ENCODE measurements at regions not wholly inside any gene's neighbourhood (a gene's known extent, or its start where the extent isn't known, plus 50 kb on each side); places are given as distances from the start of the nearest gene placed in this dataset.

- no peak for TF ChIP-seq TSHZ2 (CRISPR knock-in tag; IDR thresholded peaks at IDR 0.05)
- TF ChIP-seq RARB (CRISPR knock-in tag; IDR thresholded peaks at IDR 0.05), result no peak
- no peak for TF ChIP-seq GLIS3 (CRISPR knock-in tag; IDR thresholded peaks at IDR 0.05)
- no peak for TF ChIP-seq TOX (CRISPR knock-in tag; IDR thresholded peaks at IDR 0.05; ENCODE audit: borderline replicate concordance)
Observed at GRCh38 chr17:72264682-72265405, 144.0 kb downstream of the SOX9 start (continued).

- no peak for ATAC-seq
- TF ChIP-seq SNAI2 (CRISPR knock-in tag; IDR thresholded peaks at IDR 0.05) (no peak), TOX (CRISPR knock-in tag; IDR thresholded peaks at IDR 0.05; ENCODE audit: borderline replicate concordance) (no peak), CREB5 (CRISPR knock-in tag; IDR thresholded peaks at IDR 0.05; ENCODE audit: low read depth) (no peak), TCF4 (CRISPR knock-in tag; IDR thresholded peaks at IDR 0.05; ENCODE audit: borderline replicate concordance) (no peak), RARB (CRISPR knock-in tag; IDR thresholded peaks at IDR 0.05) (no peak)
Observed at GRCh38 chr17:72266112-72266775, 145.4 kb downstream of the SOX9 start.

GRCh38 chr17:72267601-72268000 is 146.8 kb downstream of the SOX9 start:
- TF ChIP-seq BACH2 (CRISPR knock-in tag; IDR thresholded peaks at IDR 0.05; ENCODE audit: borderline replicate concordance) (no peak), TCF4 (CRISPR knock-in tag; IDR thresholded peaks at IDR 0.05; ENCODE audit: borderline replicate concordance) (no peak)
- ATAC-seq, result no peak

- ATAC-seq, result no peak
- TF ChIP-seq TCF4 (CRISPR knock-in tag; IDR thresholded peaks at IDR 0.05; ENCODE audit: borderline replicate concordance) (no peak), SNAI2 (CRISPR knock-in tag; IDR thresholded peaks at IDR 0.05) (no peak), PPARA (CRISPR knock-in tag; IDR thresholded peaks at IDR 0.05; ENCODE audit: borderline replicate concordance) (no peak), TOX (CRISPR knock-in tag; IDR thresholded peaks at IDR 0.05; ENCODE audit: borderline replicate concordance) (no peak), ZNF70 (CRISPR knock-in tag; IDR thresholded peaks at IDR 0.05) (no peak), BACH2 (CRISPR knock-in tag; IDR thresholded peaks at IDR 0.05; ENCODE audit: borderline replicate concordance) (no peak), CREB5 (CRISPR knock-in tag; IDR thresholded peaks at IDR 0.05; ENCODE audit: low read depth) (no peak), ESRRG (CRISPR knock-in tag; IDR thresholded peaks at IDR 0.05) (no peak), ARNTL (CRISPR knock-in tag; IDR thresholded peaks at IDR 0.05; ENCODE audit: borderline replicate concordance, low read depth) (no peak), PATZ1 (CRISPR knock-in tag; IDR thresholded peaks at IDR 0.05; ENCODE audit: borderline replicate concordance) (no peak), CSDC2 (CRISPR knock-in tag; IDR thresholded peaks at IDR 0.05) (no peak), GLIS3 (CRISPR knock-in tag; IDR thresholded peaks at IDR 0.05) (no peak), RARB (CRISPR knock-in tag; IDR thresholded peaks at IDR 0.05) (no peak), OSR1 (CRISPR knock-in tag; IDR thresholded peaks at IDR 0.05) (no peak), ISL1 (CRISPR knock-in tag; IDR thresholded peaks at IDR 0.05) (no peak), ZFP3 (CRISPR knock-in tag; IDR thresholded peaks at IDR 0.05) (no peak), CSRNP3 (CRISPR knock-in tag; IDR thresholded peaks at IDR 0.05) (no peak), ZC3H10 (CRISPR knock-in tag; IDR thresholded peaks at IDR 0.05) (no peak), TSHZ2 (CRISPR knock-in tag; IDR thresholded peaks at IDR 0.05) (no peak)
Observed at GRCh38 chr17:72268431-72268830, 147.6 kb downstream of the SOX9 start.
